CD14-positive monocyte (primary cell): ENCODE measurements at regions not wholly inside any gene's neighbourhood (a gene's known extent, or its start where the extent isn't known, plus 50 kb on each side); places are given as distances from the start of the nearest gene placed in this dataset.

ENCODE experiments used
- DNase-seq, 3 donors: peaks; one replicate each; pipeline ENCODE4 v3.0.0-alpha.2; 2011 to 2022
- H2AFZ ChIP-seq: 2 replicates; pipeline ENCODE4 v1.6.0; 2012; ENCODE audit warnings: mild to moderate bottlenecking, low read depth, low read length, inconsistent platforms; ENCODE audit not compliant: insufficient read depth, poor library complexity, severe bottlenecking
- H3K27ac ChIP-seq, 2 donors: 1 replicate in 1 of 2; 2 replicates in 1 of 2; pipeline ENCODE4 v1.5.1; 2012 to 2013; ENCODE audit warnings: low read length in 2 of 2, control low read depth in 1 of 2, inconsistent platforms in 1 of 2, low read depth in 1 of 2, mild to moderate bottlenecking in 1 of 2
- H3K27me3 ChIP-seq, 2 donors: one replicate each; pipeline versions ENCODE4 v1.6.0 to v1.6.1; 2011 to 2013; ENCODE audit warnings: low read length in 2 of 2; ENCODE audit not compliant: control insufficient read depth in 2 of 2, insufficient read depth in 2 of 2
- H3K36me3 ChIP-seq, 2 donors: replicated peaks in 1 of 2; 1 replicate in 1 of 2; 2 replicates in 1 of 2; pipeline versions ENCODE4 v1.5.1 to v1.6.1; 2012 to 2013; ENCODE audit warnings: low read length in 2 of 2, control low read depth in 1 of 2, inconsistent platforms in 1 of 2, mild to moderate bottlenecking in 1 of 2; ENCODE audit not compliant: insufficient read depth in 2 of 2, control insufficient read depth in 1 of 2
- H3K4me1 ChIP-seq, 2 donors: 1 replicate in 1 of 2; 2 replicates in 1 of 2; pipeline versions ENCODE4 v1.5.1 to v1.6.1; 2012 to 2013; ENCODE audit warnings: low read length in 2 of 2, control low read depth in 1 of 2, inconsistent platforms in 1 of 2, mild to moderate bottlenecking in 1 of 2, moderate library complexity in 1 of 2; ENCODE audit not compliant: insufficient read depth in 2 of 2, control insufficient read depth in 1 of 2
- H3K4me2 ChIP-seq: replicated peaks from 2 replicates; pipeline ENCODE3; 2012; ENCODE audit warnings: low read length, moderate library complexity, mild to moderate bottlenecking; ENCODE audit not compliant: poor library complexity, severe bottlenecking; ENCODE audit errors: extremely low read depth
- H3K4me3 ChIP-seq, 3 experiments: fragments of 200-600 bp in 1 of 3; sonication (generic) in 1 of 3; replicated peaks in 1 of 3; 1 replicate in 2 of 3; 2 replicates in 1 of 3; pipeline ENCODE4 v1.5.1; 2011 to 2013; ENCODE audit warnings: low read length in 3 of 3, mild to moderate bottlenecking in 3 of 3, control low read depth in 2 of 3, low read depth in 2 of 3, inconsistent platforms in 1 of 3, moderate library complexity in 1 of 3
- H3K79me2 ChIP-seq: 2 replicates; pipeline ENCODE4 v1.6.0; 2012; ENCODE audit warnings: mild to moderate bottlenecking, control low read depth, inconsistent platforms, low read length, moderate library complexity; ENCODE audit not compliant: insufficient read depth
- H3K9ac ChIP-seq: 2 replicates; pipeline ENCODE4 v1.6.0; 2017; ENCODE audit warnings: low read length, mild to moderate bottlenecking; ENCODE audit not compliant: insufficient read depth, poor library complexity, severe bottlenecking
- H3K9me3 ChIP-seq, 2 donors: replicated peaks in 1 of 2; 1 replicate in 1 of 2; 2 replicates in 1 of 2; pipeline versions ENCODE4 v1.5.1 to v1.6.1; 2012 to 2013; ENCODE audit warnings: low read length in 2 of 2, control low read depth in 1 of 2; ENCODE audit not compliant: control insufficient read depth in 1 of 2, insufficient read depth in 1 of 2
- H4K20me1 ChIP-seq: 2 replicates; pipeline ENCODE4 v1.6.0; 2012; ENCODE audit warnings: mild to moderate bottlenecking, low read length, control low read depth, moderate library complexity; ENCODE audit not compliant: insufficient read depth
- H3K27ac Mint-ChIP-seq, 7 donors: one replicate each; pipeline ENCODE4 v1.8.0; 2020; ENCODE audit warnings: mild to moderate bottlenecking in 7 of 7, mixed read lengths in 7 of 7, moderate library complexity in 6 of 7, inconsistent platforms in 2 of 7
- H3K27me3 Mint-ChIP-seq, 3 donors: one replicate each; pipeline ENCODE4 v1.8.0; 2021 to 2022; ENCODE audit warnings: low read depth in 3 of 3, mild to moderate bottlenecking in 3 of 3, mixed read lengths in 3 of 3, moderate library complexity in 3 of 3, inconsistent platforms in 1 of 3
- H3K36me3 Mint-ChIP-seq, 2 donors: one replicate each; pipeline ENCODE4 v1.8.0; 2020; ENCODE audit warnings: mixed read lengths in 2 of 2, inconsistent platforms in 1 of 2, mild to moderate bottlenecking in 1 of 2
- H3K4me1 Mint-ChIP-seq: one replicate; pipeline ENCODE4 v1.8.0; 2020; ENCODE audit warnings: mild to moderate bottlenecking, mixed read lengths
- H3K4me3 Mint-ChIP-seq, 2 donors: one replicate each; pipeline ENCODE4 v1.8.0; 2020; ENCODE audit warnings: mild to moderate bottlenecking in 2 of 2, mixed read lengths in 2 of 2, moderate library complexity in 1 of 2
- H3K9me3 Mint-ChIP-seq, 7 donors: one replicate each; pipeline ENCODE4 v1.8.0; 2020 to 2022; ENCODE audit warnings: mixed read lengths in 7 of 7, mild to moderate bottlenecking in 6 of 7, moderate library complexity in 6 of 7, inconsistent platforms in 2 of 7
- CTCF ChIP-seq: fragments of 200-600 bp; IDR thresholded peaks from one replicate; pipeline ENCODE4 v1.8.0; 2022; ENCODE audit warnings: antibody characterized with exemption, mild to moderate bottlenecking
- WGBS: methylation state at CpG from one replicate; pipeline ENCODE4 v1.1.5; 2013; ENCODE audit warnings: missing lambda C conversion rate; ENCODE audit not compliant: insufficient coverage; 5-methylcytosine and 5-hydroxymethylcytosine counted together
- intact Hi-C, 2 donors: fragments of 100-400 bp; cut with micrococcal nuclease; formaldehyde crosslinking; loops; one replicate each; pipeline versions ENCODE4 v1.15.0 to v1.15.1; 2023

DNA sequence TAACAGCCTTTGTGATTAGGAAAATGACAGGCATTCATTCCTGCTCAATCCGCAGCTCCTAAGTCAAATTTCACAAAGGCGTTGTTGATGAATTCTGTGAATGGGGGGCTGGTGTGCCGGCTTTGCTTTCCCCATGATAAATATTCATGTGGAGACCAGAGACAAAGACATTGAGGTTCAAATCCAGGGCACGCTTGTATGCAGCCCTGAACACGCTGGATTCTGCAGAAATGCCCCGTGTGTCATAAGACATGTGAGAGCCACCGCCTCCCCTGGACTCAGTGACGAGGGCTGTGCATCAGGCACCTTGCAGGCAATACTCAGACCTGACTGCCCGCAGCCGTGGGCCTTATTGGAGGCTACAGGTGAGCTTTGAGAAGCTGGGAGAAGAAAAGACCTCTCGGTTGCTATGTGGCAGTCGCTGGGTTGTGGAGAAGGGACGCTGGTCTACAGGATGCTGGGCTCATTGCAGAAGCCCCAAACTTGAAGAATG lies 906.2 kb downstream of the BRD1 start:
- H3K4me3 Mint-ChIP-seq, result no peak overlapping the region
- no peaks in the 10 kb centered on the region for H3K4me1 Mint-ChIP-seq
- WGBS, result 86% methylated on average over 12 of the region's 13 CpGs
- Histone ChIP-seq H3K36me3 (no peaks in the 10 kb centered on the region), H3K79me2 (no peaks in the 10 kb centered on the region), H3K9ac (no peak overlapping the region), H3K4me1 (no peaks in the 10 kb centered on the region), H4K20me1 (no peaks in the 10 kb centered on the region), H3K9me3 (peaks cover 6 to 12% of the 10 kb centered on the region in 2 donors), H3K27me3 (no peaks in the 10 kb centered on the region), H2AFZ (no peak overlapping the region), H3K27ac (no peak overlapping the region), H3K4me3 (no peak overlapping the region), H3K4me2 (no peak overlapping the region)
- no peak for TF ChIP-seq CTCF
- peaks cover 2 to 12% (median 10%) of the 10 kb centered on the region in 3 donors for H3K27me3 Mint-ChIP-seq
- intact Hi-C loops, result no loop called here
- no peaks in the 10 kb centered on the region for H3K36me3 Mint-ChIP-seq
- H3K27ac Mint-ChIP-seq, result no peak overlapping the region
- DNase-seq, result no peak
- peaks cover 4 to 11% (median 5%) of the 10 kb centered on the region in 7 donors for H3K9me3 Mint-ChIP-seq

- no peak for DNase-seq
- no peak overlapping the region for H3K4me2 ChIP-seq
- Mint-ChIP-seq H3K4me1 (no peaks in the 10 kb centered on the region), H3K27ac (no peak overlapping the region), H3K27me3 (peaks cover 2 to 12% (median 10%) of the 10 kb centered on the region in 3 donors), H3K36me3 (no peaks in the 10 kb centered on the region), H3K9me3 (peaks cover 4 to 13% (median 9%) of the 10 kb centered on the region in 7 donors), H3K4me3 (no peak overlapping the region)
- H3K27me3 ChIP-seq, result no peaks in the 10 kb centered on the region
- intact Hi-C loops, result no loop called here
- H4K20me1 ChIP-seq, result no peaks in the 10 kb centered on the region
- peaks cover 11 to 17% of the 10 kb centered on the region in 2 donors for H3K9me3 ChIP-seq
- no peaks in the 10 kb centered on the region for H3K36me3 ChIP-seq
- TF ChIP-seq CTCF, result no peak
- H3K27ac ChIP-seq, result no peak overlapping the region
- no peak overlapping the region for H2AFZ ChIP-seq
- WGBS, result 66% methylated on average over 13 of the region's 13 CpGs
- no peak overlapping the region for H3K4me3 ChIP-seq
- H3K4me1 ChIP-seq, result no peaks in the 10 kb centered on the region
- no peaks in the 10 kb centered on the region for H3K79me2 ChIP-seq
- H3K9ac ChIP-seq, result no peak overlapping the region
These were observed 906.9 kb downstream of the BRD1 start for GRCh38 chr22:48920776-48921241.
